ENCODE measurements at regions not wholly inside any gene's neighbourhood (a gene's known extent, or its start where the extent isn't known, plus 50 kb on each side); places are given as distances from the start of the nearest gene placed in this dataset.

- H3K9me3 ChIP-seq (ENCODE audit: severe bottlenecking): no peaks in the 10 kb centered on the region
- no peak for TF ChIP-seq CTCF (IDR thresholded peaks at IDR 0.05; ENCODE audit: low read depth, low read length)
- H3K27ac ChIP-seq: no peak overlapping the region
- no peaks in the 10 kb centered on the region for H3K36me3 ChIP-seq
- no peak for DNase-seq
- H3K27me3 ChIP-seq (ENCODE audit: insufficient read depth, low read depth, severe bottlenecking): no peaks in the 10 kb centered on the region
- no peak overlapping the region for H3K4me3 ChIP-seq (ENCODE audit: low read depth, low read length)
Measured at GRCh38 chr4:62222121-62222520, 1022.0 kb downstream of the ADGRL3 start.

GRCh38 chr4:62210486-62210885, 1010.4 kb downstream of the ADGRL3 start:
- no peak for TF ChIP-seq CTCF (IDR thresholded peaks at IDR 0.05; ENCODE audit: low read depth, low read length)
- no peaks in the 10 kb centered on the region for H3K36me3 ChIP-seq
- H3K27me3 ChIP-seq (ENCODE audit: insufficient read depth, low read depth, severe bottlenecking): no peaks in the 10 kb centered on the region
- no peak for DNase-seq
- no peaks in the 10 kb centered on the region for H3K9me3 ChIP-seq (ENCODE audit: severe bottlenecking)
- no peak overlapping the region for H3K4me3 ChIP-seq (ENCODE audit: low read depth, low read length)
- H3K27ac ChIP-seq: no peak overlapping the region

GRCh38 chr4:62209757-62210485, 1009.8 kb downstream of the ADGRL3 start:
- Histone ChIP-seq H3K4me3 (ENCODE audit: low read depth, low read length) (no peak overlapping the region), H3K27ac (no peak overlapping the region), H3K36me3 (no peaks in the 10 kb centered on the region), H3K27me3 (ENCODE audit: insufficient read depth, low read depth, severe bottlenecking) (no peaks in the 10 kb centered on the region), H3K9me3 (ENCODE audit: severe bottlenecking) (no peaks in the 10 kb centered on the region)
- TF ChIP-seq CTCF (IDR thresholded peaks at IDR 0.05; ENCODE audit: low read depth, low read length): no peak
- no peak for DNase-seq

GRCh38 chr4:62208921-62209320, 1008.8 kb downstream of the ADGRL3 start:
- H3K27me3 ChIP-seq (ENCODE audit: insufficient read depth, low read depth, severe bottlenecking): no peaks in the 10 kb centered on the region
- no peak for TF ChIP-seq CTCF (IDR thresholded peaks at IDR 0.05; ENCODE audit: low read depth, low read length)
- DNase-seq: peak; percentile 16
- no peak overlapping the region for H3K27ac ChIP-seq
- no peaks in the 10 kb centered on the region for H3K36me3 ChIP-seq
- no peaks in the 10 kb centered on the region for H3K9me3 ChIP-seq (ENCODE audit: severe bottlenecking)
- H3K4me3 ChIP-seq (ENCODE audit: low read depth, low read length): no peak overlapping the region

- no peak for DNase-seq
- no peaks in the 10 kb centered on the region for H3K9me3 ChIP-seq (ENCODE audit: severe bottlenecking)
- no peak overlapping the region for H3K27ac ChIP-seq
- no peaks in the 10 kb centered on the region for H3K36me3 ChIP-seq
- no peak for TF ChIP-seq CTCF (IDR thresholded peaks at IDR 0.05; ENCODE audit: low read depth, low read length)
- H3K4me3 ChIP-seq (ENCODE audit: low read depth, low read length): no peak overlapping the region
- no peaks in the 10 kb centered on the region for H3K27me3 ChIP-seq (ENCODE audit: insufficient read depth, low read depth, severe bottlenecking)
Measured at GRCh38 chr4:62204136-62204535, 1004.0 kb downstream of the ADGRL3 start.

- no peak for DNase-seq
- no peak overlapping the region for H3K4me3 ChIP-seq (ENCODE audit: low read depth, low read length)
- no peaks in the 10 kb centered on the region for H3K36me3 ChIP-seq
- H3K27me3 ChIP-seq (ENCODE audit: insufficient read depth, low read depth, severe bottlenecking): no peaks in the 10 kb centered on the region
- no peak overlapping the region for H3K27ac ChIP-seq
- no peaks in the 10 kb centered on the region for H3K9me3 ChIP-seq (ENCODE audit: severe bottlenecking)
- TF ChIP-seq CTCF (IDR thresholded peaks at IDR 0.05; ENCODE audit: low read depth, low read length): no peak
Measured at GRCh38 chr4:62199291-62199810, 999.2 kb downstream of the ADGRL3 start.
